ENCODE measurements at regions not wholly inside any gene's neighbourhood (a gene's known extent, or its start where the extent isn't known, plus 50 kb on each side); places are given as distances from the start of the nearest gene placed in this dataset.

DNA sequence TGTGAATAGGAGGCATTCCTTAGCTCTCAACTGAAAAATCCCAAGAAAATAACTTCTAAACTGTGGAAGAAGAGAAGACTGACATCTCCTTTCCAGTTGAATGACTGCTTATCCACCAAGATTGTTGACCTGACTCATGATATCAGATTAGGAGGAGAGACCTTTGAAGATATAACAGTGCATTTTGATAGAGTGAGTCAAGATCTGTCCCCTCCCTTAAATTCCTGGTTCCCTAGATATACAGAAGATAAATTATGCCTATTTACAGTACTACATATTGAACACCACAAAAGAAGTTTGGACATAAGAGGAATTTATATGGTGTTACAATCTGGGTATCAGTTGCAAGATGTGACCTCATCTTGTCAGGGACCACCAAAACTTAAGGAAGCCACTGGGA is 285.3 kb upstream of the ZSWIM2 start:
- DNase-seq = no peak

DNA sequence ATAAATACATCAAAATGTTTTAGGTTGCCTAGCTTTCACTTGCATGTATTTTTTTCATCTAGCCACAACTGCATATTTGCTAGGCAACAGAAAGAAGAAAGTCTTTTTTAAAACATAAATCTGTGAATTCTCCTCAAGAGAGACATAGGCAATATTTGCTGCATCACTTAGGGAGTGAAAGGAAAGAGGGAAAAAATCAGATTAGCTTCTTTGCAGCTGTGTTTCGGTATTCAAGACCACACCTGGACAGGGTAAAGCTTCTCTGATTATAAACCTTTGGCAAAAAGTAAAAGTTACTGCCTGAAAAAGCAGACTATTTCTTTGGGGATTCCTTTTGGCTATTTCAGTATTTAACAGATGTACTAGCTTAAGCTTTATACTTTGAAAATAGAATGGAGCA is 280.9 kb upstream of the ZSWIM2 start:
- no peak for DNase-seq

DNA sequence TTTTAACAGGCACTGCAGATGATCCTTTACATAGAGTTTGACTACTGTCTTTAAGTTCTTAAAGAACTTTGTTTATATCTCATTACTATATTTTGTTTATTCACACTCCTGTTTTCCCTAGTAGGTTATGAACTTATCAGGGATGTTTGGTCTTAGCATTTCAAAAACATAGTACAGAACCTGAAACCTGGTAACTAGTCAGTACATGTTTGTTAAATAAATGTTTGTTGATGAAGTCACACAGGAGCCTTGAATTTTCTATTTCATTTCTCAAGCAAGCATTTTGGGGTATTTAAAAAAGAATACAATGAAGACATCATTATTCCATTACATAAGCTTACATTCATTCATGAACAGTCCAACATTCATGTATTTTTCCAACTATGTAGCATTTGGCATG is 280.3 kb upstream of the ZSWIM2 start:
- no peak for DNase-seq

DNA sequence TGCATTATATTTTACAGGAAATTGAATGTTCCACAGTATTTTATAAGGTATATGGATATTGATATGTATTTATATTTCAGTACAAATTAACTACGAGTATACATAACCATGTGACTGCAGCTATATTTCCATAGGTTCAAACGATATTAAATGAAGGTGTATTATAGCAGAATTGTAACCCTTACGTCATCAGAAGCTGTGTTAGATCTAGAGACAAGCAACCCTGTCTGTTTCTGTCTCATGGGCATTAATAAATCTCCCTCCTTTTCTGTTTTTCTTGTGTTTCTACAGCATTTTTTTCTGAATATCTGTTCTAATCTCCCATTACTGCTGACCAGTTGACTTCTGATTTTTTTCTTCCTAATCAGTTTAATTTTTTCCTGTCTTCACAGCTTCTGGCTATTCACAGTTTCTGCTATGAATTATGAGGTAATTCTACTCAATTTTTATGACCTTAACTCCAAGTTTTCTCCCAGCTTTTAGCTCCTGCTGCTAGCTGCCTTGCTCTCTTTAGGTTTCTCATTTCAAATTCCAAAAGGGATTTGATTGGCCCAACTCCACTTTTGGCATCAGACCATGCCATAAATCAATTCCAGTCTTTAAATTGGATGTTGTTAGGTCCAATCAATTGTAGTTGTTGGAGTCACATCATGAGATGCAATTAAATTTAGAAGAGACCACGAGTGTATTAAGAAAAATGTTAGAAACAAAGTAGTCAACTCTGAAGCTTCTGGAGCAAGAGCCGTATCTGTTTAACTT is 277.5 kb upstream of the ZSWIM2 start:
- DNase-seq = no peak

DNA sequence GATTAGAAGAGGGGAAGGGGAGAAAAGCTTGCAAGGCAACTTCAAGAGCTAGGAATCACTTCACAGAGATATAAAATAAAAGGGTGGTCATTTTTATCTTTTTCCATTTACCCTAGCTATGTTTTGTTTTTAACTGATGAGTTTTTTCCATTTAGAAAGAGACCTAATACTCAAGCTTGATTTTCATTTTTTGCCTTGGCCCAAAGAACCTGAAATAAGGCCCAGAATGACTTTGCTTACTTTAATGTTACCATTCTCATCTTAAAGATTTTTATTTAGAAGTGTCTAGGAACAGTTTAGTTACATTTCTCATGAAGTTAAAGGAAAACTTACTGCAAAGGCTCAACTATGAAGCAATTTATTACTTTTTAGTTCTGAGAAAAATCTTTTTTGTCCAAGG is 276.3 kb upstream of the ZSWIM2 start:
- DNase-seq = no peak

DNA sequence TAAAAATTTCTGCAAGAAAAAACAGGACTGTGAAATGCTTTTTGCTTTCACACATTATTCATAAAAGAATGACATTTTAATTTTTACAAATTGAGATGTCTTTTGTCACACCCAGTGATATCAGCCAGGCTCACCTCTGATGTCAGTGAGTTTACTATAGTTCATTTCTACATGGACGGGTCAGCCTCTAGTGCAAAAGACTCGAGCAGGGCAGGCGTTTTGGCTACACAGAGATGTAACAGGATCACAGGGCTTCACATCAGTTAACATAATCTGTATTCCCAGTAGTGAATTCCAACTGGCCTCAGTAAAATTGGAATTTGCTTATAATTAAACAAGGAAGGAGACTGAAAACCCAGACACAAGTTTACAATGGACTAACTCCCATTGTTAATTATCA is 275.6 kb upstream of the ZSWIM2 start:
- DNase-seq = no peak

DNA sequence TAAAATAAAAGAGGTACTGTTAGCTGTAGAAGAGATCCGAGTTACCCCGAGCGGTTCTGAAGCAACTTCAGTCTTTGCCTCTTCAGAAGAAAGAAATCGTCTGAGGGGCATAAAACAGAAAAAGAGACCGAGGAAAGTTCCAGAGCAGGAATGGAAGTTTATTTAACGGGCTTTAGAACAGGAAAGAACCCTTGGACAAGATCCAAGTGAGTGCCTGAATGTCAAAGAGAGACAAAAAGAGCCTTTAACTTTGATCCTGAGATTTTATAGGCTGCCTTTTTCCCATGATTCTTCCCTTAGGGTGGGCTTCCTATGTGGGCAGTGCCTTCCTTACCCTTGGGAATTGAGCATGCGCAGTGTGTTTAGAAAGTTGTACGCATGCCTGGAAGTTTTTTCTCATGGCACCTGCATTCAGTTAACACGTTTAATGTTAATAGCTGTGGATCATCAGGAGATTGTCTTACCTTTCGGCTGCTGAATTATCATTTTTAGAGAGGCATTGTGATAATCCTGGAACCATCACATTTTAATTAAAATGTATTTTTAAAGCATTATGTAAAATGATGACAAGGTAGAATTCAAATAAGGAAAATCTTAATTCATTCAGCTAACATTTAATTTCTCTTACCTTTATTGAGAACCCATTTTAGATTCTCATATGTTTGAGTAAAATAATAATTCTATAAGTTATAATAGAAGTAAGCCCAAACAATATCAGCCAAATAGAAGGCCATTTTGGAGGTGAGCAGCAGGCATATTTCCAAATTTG is 269.5 kb upstream of the ZSWIM2 start:
- no peak for DNase-seq

DNA sequence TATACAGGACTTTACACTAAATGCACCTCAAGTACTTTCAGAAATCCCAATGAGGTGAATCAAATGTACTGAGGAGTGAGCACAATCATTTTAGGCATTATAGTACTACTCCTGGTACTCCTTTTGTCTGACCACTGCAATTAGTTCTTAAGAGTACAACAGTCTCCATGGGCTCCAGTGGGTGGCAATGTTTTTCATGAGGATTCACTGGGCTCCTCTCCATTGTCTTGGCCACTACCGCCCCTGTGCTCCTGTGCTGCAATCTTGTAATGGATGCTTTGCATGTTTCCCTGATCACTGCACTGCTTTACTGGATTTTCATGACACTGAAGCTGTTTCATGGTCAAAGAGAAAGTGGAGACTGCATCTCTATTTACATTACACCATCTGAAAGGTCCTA is 268.5 kb upstream of the ZSWIM2 start:
- DNase-seq = no peak

DNA sequence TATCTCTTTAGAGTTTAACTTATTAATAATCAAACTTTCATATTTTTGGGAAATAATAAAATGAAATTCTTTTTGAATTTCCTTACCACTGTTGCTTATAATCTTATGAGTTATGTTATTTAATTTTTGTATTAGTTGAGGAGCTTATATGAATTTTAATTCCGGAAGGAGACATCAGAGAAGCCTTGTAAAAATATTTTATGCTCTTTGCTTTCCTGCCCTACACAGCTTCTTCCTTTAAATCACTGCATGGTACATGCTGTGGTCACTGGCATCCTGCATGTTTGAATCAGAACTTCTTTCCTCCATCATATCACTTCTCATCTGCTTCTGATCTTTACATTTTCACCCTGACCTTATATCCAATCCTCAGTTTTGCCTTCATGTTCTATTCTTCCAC is 266.7 kb upstream of the ZSWIM2 start:
- no peak for DNase-seq

DNA sequence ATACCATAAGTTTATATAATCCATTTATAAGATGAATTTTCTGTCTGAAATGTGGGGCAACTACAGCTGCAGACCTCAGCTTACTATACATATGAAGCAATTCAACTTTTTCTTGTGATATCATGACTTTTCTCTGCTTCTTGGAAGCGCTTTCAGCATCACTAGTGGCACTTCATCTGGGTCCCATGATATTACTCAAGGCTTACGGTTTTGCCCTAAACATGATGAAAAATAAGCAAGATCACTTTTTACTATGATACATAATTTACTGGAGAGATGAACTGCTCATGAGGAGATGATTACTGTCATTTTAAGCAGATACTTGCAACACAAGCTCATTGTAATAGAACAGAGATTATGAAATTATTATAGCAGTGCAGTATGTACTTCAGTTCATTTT is 258.0 kb upstream of the ZSWIM2 start:
- DNase-seq = no peak

DNA sequence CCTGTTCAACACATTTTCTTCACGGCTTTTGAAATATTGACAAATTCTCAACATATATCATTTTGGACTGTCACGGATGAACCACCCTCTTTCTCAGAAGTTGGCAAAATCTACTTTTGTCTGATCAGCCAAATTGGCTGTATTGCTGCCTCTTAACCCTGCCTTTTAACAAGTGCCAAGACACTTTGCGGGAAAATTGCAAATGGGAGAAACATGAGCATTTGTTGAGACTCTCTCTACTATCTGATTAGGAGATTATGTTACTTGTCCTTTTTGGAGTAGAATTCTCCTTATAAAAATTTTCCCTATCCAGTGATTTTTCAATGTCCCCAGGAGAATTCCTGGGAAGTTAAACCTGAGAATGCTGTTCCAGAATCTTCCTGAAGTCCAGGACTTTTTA is 256.2 kb upstream of the ZSWIM2 start:
- DNase-seq = no peak

DNA sequence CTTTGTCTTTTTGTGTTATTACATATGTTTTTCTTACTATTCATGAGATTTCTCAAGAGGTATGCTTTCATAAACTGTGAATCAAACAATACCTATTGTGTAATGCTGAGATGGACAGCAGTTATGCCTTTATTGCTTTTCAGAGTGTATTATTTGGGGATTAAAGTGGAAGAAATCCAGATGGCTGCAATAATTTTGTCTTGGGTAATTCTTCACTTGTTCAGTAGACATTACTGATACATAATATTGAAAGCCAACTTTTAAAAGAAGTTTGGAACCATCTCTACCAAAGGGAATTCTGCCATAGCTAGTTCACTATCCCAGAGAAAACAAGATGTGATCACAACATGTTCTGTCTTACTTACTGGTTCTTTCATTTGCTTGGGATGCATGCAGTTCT is 253.4 kb upstream of the ZSWIM2 start:
- DNase-seq = no peak

DNA sequence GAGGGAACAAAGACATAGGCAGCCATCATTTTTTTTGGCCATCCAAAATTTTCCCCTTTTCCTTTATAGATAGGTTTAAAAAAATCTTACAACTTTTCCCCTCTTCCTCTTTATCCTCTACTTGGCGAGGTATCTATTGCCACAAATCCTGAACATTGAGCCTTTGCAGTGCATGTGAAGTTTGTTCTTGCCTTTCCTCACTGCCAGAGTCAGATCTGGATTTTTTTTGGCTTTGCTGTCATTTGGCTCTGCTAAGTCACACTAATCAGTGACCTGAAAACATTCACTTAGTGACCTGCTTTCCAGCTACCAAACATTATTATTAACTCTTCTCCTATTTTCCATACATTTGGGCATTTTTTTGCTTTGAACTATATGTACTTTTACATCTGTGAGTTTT is 249.2 kb upstream of the ZSWIM2 start:
- DNase-seq = no peak

DNA sequence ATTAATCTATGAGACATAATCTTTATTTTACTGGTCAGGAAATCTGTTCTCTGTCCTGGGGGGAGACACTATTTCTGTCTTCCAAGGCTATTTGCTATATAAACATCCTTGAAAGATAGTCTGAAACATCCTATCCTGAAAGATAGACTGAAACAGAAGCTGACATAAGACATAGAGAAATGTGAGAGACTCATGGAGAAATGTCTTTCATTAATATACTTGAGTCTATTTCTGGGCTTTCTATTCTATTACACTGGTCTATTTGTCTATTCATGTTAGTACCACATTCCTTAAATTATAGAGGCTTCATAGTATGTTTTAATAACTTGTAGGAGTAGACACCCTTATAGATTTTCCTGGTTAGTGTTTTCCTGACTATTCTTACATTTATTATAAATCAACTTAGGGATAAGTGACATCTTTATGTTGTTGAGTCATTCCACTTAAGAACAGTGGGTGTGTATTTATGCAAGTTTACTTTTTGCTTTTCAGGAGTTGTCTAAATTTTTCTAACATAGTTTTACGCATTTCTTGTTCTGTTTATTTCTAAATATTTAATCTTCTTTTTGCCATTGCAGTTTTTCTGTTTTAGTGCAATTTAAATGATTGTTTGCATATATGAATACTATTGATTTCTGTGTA is 244.9 kb upstream of the ZSWIM2 start:
- DNase-seq = no peak

DNA sequence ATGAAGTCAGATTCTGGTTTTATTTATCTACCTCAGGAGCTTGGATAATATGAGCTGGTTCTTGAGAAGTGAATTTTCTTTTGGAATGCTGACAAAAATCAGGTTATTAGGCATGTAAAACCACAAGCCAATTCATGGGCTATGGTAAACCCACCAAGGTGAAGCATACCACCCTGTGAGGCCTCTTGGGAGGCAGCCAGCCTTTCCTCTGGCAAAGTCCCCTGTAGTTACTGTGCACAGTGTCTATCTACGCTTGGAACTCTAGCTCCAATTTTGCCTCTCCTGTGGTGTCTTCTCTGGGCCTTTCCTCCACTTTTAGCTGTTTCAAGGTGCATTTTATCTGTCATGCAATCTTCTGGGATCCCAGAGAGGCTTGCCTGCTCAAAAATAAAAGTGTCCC is 242.7 kb upstream of the ZSWIM2 start:
- DNase-seq = no peak

DNA sequence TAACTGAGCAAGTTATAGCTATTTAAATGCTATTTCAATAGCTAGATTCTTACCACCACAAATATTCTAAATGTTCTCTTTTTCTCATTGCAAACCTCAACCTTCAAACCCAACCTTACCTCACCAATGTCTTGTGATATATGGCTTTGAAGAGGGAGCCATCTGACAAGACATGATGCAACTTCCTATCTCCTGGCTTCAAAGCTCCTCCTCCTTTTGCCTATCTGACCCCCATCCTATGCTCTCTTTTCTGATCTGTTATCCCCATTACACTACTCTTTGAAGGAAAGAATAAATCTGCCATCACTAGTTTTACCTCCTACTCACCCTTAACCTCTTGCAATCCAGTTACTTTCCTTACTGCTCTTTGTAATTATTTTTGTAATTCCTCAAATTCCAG is 235.6 kb upstream of the ZSWIM2 start:
- no peak for DNase-seq

DNA sequence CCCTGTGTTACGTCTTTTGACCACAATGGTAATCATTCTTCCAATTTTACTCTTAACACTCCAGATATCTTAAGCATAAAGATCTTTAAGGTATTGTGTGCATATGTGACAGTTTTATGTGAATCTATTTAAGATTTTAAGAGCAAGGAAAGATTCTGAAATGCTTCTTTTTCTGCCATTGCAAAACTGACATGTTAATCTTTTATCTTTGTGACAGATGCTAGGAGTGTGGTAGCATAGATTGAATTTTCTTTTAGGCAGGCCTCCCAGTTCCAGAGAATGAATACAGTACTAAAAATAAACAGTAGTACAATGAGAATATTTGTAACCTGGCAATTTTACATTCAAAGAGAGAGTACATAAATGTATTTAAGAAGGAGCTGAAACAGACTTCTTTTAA is 232.5 kb upstream of the ZSWIM2 start:
- no peak for DNase-seq

DNA sequence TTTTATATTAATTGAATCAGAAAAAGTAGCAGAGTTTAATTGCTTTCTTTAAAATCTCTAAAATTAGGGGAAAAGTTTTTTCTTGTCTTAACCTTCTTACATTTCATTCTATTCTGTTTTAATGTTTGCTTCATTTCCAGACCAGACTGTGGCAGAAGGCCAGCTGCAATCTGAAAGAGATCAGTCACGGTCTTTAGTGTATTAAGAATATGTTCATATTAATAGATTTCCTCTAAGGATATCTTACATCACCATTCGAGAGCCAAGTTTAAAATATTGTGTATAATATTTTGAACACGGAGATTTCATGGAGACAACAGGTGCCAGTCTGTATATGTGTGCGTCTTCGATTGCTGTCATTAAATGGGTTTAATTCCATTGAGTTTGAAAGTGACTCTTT is 230.9 kb upstream of the ZSWIM2 start:
- DNase-seq = no peak

DNA sequence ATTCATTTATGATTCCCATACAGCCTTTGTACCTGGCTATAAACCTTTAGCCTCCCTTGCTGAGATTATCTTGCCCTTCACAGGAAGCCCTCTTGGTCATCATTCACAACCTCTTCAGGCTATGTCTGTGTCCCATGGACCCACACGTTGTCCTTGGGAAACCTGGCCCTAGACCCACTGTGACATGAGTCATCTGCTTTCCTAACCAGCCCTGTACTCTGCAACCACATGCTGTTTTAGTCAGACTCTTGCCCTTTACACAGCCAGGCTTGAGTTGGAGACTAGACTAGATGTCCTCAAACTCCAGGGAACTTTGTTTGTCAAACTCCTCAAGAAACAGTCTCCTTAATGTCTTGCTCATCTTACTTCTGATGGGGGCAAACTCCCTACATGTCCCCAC is 229.3 kb upstream of the ZSWIM2 start:
- DNase-seq = no peak

DNA sequence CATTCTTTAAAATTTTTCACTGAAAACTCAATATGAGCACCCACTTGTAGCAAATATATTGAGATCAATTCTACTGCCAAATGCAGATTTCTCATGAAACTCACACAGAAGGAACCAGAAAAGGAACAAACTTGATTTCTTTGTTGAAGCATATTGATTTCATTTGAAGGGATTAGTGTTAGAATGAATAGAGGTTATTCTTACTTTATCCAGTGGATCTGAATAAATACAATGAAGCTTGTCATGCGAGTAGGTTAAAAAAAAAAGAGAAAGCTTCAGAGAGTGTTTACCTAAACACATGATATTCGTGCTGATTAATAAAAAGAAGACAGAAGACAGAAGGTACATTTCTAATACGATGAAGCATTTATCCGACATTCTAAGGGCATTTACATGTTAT is 226.7 kb upstream of the ZSWIM2 start:
- DNase-seq = no peak

DNA sequence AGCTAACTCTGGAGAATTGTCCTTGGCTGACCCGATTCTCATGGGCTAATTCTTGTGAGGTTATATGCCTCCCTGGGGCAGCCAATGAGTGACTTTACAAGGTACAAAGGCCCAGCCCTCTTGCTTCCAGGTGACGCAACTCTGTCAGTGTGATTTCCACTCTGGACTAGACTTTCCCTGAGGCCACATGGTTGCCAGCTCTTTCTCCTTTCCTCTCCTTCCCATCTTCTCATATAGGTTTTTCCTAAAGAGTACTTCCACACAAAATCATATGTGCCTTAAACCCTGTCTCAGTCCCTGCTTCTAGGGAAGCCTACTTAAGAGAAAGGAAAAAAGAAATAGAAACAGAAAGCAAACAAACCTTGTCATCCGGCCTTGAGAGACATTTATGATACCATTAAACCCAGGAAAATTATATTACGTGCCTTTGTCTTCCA is 226.2 kb upstream of the ZSWIM2 start:
- no peak for DNase-seq

DNA sequence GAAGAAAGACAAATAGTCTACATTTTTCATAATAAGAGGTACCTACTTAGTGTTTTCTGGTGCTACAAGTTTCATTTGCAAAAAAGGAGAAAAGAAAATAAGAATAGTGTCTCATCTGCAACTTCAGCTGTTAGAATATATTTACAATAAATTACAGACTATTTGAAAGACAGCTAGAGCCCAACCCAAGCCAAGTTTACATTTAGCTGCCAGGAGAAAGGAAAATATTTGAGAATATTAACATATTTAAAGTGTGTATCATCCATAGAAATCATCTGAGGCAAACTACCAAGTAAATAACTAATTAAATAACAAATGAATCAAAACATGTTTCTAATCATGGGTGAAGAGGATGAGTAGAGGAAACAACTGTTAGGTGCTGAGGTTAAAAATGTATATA is 209.2 kb upstream of the ZSWIM2 start:
- no peak for DNase-seq

DNA sequence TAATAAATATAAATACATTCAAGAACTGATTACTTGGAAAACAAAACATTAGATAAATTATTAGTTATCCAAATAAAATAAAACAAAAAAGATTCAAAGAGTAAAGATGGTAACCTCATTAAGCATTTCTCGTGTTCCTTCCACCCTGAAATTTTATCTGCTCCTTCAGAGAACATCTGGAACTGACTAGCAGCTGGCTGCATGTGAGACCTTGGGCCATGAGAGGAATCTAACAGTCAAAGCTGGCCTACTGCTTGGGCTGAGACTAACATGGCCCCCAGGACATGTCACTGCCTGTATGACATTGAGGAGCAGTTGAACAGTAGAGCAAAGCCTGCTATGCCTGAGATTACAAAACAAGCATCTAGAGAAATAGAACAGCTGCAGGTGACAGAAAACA is 208.5 kb upstream of the ZSWIM2 start:
- DNase-seq = no peak

Measured in T1000 (cell line).